T-helper 2 cell treated with Interferon-gamma antibody and Interleukin-4, amounts not matched to agents 5 μg/mL and 100 μg/mL, for 36 hours (primary cell): ENCODE measurements at regions not wholly inside any gene's neighbourhood (a gene's known extent, or its start where the extent isn't known, plus 50 kb on each side); places are given as distances from the start of the nearest gene placed in this dataset.
A peak's percentile ranks its signal among the peaks of the same experiment; 100 is the strongest.
"Not testable (repeated sequence)": the region's sequence is repeated elsewhere in the genome, so short reads cannot be mapped to it uniquely, and the experiment has no call there.

ENCODE experiments used
- DNase-seq: peaks from one replicate; pipeline ENCODE4 v3.0.0; 2021; ENCODE audit warnings: low spot score
- H3K27ac Mint-ChIP-seq: one replicate; pipeline ENCODE4 v1.8.0; 2021; ENCODE audit warnings: mild to moderate bottlenecking, mixed read lengths
- H3K27me3 Mint-ChIP-seq: one replicate; pipeline ENCODE4 v1.8.0; 2021; ENCODE audit warnings: low read depth, mixed read lengths
- H3K36me3 Mint-ChIP-seq: one replicate; pipeline ENCODE4 v1.8.0; 2021; ENCODE audit warnings: low read depth, mixed read lengths
- H3K4me1 Mint-ChIP-seq: one replicate; pipeline ENCODE4 v1.8.0; 2021; ENCODE audit warnings: low read depth, mixed read lengths
- H3K4me3 Mint-ChIP-seq: one replicate; pipeline ENCODE4 v1.8.0; 2022; ENCODE audit warnings: mild to moderate bottlenecking, moderate library complexity, mixed read lengths
- H3K9me3 Mint-ChIP-seq: one replicate; pipeline ENCODE4 v1.8.0; 2021; ENCODE audit warnings: mixed read lengths

DNA sequence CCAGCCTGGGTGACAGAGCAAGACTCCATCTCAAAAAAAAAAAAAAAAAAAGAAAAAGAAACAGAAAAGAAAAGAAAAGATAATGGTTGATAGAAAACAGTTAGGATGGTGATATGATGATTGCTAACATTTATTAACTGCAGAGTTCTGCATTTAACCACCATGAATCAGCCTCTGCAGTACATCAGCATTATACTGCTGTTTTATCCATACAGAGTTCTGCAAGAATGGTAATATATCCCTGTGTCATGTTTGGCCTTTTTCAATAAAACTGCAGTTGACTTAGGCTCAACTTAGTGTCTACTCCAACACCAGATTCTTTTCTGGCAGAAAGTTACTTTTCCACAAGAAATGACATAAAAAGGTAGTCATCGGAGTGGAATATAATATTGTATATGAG, 62.6 kb downstream of the DUSP6 start:
- H3K27me3 Mint-ChIP-seq, result no peaks in the 10 kb centered on the region
- H3K36me3 Mint-ChIP-seq, result peaks cover 2% of the 10 kb centered on the region
- H3K4me3 Mint-ChIP-seq, result no peak overlapping the region
- DNase-seq, result no peak
- peaks cover 9% of the 10 kb centered on the region for H3K4me1 Mint-ChIP-seq
- H3K9me3 Mint-ChIP-seq, result no peaks in the 10 kb centered on the region
- no peak overlapping the region for H3K27ac Mint-ChIP-seq

DNA sequence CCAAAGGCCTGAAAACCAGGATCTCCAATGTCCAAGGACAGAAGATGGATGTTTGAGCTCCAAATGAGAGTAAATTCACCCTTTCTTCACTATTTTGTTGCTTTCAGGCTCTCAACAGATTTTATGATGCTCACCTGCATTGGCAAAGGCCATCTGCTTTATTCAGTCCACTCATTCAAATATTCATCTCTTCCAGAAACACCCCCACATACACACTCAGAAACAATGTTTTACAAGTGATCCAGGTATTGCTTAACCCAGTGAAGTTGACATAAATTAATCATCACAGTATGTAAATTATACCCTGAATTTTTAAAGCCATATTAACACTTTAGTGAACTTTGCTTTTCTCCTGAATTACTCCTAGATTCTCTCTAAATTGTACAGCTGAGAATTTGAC, 63.3 kb downstream of the DUSP6 start:
- Mint-ChIP-seq H3K27ac (no peak overlapping the region), H3K9me3 (no peaks in the 10 kb centered on the region), H3K4me3 (no peak overlapping the region), H3K27me3 (no peaks in the 10 kb centered on the region), H3K4me1 (peaks cover 9% of the 10 kb centered on the region), H3K36me3 (peaks cover 3% of the 10 kb centered on the region)
- DNase-seq, result no peak

DNA sequence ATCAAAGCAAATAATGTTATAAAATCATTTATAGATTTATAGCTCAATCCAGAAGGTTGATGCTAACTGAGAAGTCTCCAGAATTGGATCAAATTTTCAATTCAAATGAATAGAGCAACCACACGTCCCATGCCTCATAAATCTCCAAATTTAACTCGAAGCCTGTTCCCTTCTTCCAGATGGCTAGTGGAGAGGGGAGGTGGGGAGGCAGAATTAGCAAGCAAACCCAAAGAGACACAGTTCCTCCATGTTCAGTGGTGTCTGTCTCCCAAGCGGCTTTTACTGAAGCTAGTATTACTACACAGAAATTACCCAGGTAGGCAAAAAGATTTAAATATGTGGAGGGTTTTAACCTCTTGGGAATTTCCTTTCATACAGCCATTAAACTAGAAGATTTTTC, 65.8 kb downstream of the DUSP6 start:
- H3K36me3 Mint-ChIP-seq, result peaks cover 14% of the 10 kb centered on the region
- no peak overlapping the region for H3K4me3 Mint-ChIP-seq
- H3K9me3 Mint-ChIP-seq, result peaks cover 6% of the 10 kb centered on the region
- no peak overlapping the region for H3K27ac Mint-ChIP-seq
- DNase-seq, result no peak
- no peaks in the 10 kb centered on the region for H3K27me3 Mint-ChIP-seq
- H3K4me1 Mint-ChIP-seq, result peaks cover 21% of the 10 kb centered on the region

DNA sequence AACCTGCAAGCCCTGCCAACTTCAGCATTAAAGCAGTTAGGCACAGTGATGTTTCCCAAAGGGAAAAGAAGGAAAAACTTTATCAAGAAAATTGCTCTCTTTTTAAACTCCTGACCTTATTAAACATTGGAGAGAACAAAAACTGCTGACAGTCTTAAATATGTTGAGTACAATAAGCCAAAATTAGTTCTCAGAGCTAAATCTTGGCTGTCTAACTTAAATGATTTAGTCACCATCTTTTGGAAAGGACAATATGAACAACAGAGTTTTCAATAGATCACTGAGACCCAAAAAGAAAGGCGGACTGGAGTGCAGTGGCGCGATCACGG, 70.8 kb downstream of the DUSP6 start:
- peaks cover 42% of the 10 kb centered on the region for H3K4me1 Mint-ChIP-seq
- peaks cover 22% of the 10 kb centered on the region for H3K9me3 Mint-ChIP-seq
- peak overlapping the region; percentile 60 for H3K4me3 Mint-ChIP-seq
- H3K27ac Mint-ChIP-seq, result peak overlapping the region; percentile 80
- H3K27me3 Mint-ChIP-seq, result no peaks in the 10 kb centered on the region
- DNase-seq, result no peak
- H3K36me3 Mint-ChIP-seq, result peaks cover 37% of the 10 kb centered on the region

DNA sequence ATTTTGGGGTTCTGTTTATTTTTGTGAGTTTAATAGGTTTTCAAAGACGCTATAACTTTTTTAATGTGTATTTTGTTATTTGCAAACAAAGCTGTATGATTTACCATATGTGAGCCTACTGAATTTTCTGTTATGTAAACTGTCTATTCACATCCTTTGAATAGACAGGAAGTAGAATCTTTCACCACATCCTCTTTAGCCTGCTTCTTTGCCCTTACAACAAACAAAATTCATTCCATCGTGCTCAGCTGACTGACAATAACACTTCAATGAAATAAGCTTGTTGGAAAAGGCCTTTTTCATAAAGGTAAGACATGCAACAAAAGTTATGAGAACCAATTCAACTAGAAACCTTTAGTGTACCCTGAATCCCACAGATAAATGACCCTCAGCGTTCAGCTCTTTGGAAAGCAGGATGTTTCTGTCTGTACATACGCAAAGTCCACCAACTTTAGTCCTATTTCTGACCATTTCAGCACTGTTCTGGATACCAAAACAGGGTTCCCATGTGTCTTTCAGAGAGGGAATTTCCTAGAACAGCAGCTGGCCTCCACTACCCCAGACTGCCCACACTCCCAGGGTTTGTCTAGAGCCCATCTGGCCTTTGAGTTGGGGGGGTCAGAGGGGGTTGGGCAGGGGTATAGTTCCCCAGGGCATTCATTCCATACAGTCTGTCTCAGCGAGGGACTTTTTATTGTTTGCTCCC, 71.3 kb downstream of the DUSP6 start:
- Mint-ChIP-seq H3K27ac (peak overlapping the region; percentile 80), H3K36me3 (peaks cover 37% of the 10 kb centered on the region), H3K4me3 (peak overlapping the region; percentile 60), H3K9me3 (peaks cover 22% of the 10 kb centered on the region), H3K27me3 (no peaks in the 10 kb centered on the region), H3K4me1 (peaks cover 42% of the 10 kb centered on the region)
- DNase-seq, result no peak

DNA sequence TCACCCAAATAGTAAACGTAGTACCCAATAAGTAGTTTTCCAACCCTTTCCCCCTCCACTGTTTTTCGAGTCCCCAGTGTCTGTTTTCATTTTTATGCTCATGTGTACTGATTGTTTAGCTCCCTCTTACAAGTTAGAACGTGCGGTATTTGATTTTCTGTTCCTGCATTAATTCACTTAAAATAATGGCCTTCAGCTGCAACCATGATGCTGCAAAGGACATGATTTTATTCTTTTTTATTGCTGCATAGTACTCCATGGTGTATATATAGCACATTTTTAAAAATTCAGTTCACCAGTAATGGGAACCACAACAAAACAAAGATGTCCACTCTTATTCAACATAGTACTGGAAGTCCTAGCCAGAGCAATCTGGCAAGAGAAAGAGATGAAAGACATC, 72.8 kb downstream of the DUSP6 start:
- Mint-ChIP-seq H3K27me3 (no peaks in the 10 kb centered on the region), H3K4me1 (peaks cover 40% of the 10 kb centered on the region), H3K4me3 (no peak overlapping the region), H3K36me3 (peaks cover 34% of the 10 kb centered on the region), H3K27ac (no peak overlapping the region), H3K9me3 (peaks cover 22% of the 10 kb centered on the region)
- no peak for DNase-seq

DNA sequence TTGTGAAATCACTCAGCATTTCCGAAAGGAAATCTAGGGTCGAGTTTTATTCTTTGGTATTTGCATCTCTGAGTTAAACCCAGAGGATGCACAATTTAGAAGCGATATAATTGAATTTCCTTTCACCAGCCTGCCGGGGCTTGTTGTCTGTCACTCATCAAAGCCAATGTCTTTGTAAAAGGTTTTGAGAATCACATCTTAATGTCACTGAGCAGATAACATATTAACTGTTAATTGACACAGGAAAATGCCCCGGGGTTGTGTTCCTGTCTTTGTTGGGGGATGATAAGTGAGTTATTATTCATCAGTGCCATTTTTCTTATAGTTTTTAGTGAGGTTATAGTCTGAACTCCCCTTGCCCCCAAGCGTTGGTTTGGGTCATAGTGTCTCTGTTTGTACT, 73.4 kb downstream of the DUSP6 start:
- no peak overlapping the region for H3K27ac Mint-ChIP-seq
- H3K4me3 Mint-ChIP-seq, result no peak overlapping the region
- no peaks in the 10 kb centered on the region for H3K27me3 Mint-ChIP-seq
- peaks cover 22% of the 10 kb centered on the region for H3K9me3 Mint-ChIP-seq
- no peak for DNase-seq
- peaks cover 34% of the 10 kb centered on the region for H3K36me3 Mint-ChIP-seq
- peaks cover 43% of the 10 kb centered on the region for H3K4me1 Mint-ChIP-seq

DNA sequence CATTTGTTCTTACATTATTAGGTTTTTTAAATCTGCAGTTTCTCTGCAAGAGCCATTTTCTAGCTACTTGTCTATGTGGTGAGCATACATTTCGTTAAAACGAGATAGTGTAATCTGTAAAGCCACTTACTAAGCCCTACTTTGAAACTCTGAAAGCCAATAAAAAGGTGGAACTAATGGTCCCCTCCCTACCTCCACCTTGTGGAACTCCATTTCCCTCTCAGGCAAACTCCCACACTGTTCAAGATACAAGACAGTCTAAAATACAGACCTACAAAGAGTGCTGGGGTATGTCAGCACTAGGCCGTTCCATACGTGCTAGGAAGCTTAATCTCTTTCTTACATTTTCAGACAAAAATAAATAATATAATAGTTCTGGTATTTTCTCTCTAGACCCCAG, 74.1 kb downstream of the DUSP6 start:
- Mint-ChIP-seq H3K4me1 (peaks cover 49% of the 10 kb centered on the region), H3K9me3 (peaks cover 23% of the 10 kb centered on the region), H3K4me3 (no peak overlapping the region), H3K27me3 (no peaks in the 10 kb centered on the region), H3K36me3 (peaks cover 37% of the 10 kb centered on the region), H3K27ac (no peak overlapping the region)
- no peak for DNase-seq

DNA sequence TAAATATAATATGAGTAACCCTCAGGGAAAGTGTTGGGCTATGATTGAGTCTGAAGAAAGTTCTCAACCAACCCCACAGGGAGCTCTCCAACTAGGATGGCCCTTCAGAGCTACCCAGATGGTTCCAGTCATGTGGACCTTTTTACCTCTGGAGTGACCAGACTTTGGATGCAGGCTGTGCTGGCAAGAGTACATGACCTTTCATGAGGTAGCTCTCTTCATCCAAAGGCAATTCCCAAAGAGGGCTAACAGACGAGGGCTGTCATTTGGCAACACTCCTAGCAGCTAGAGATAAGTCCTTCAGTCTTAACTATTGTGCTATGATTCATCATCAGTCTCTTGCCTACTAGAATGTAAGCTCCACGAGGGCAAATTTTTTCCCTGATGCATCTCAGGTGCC, 75.4 kb downstream of the DUSP6 start:
- Mint-ChIP-seq H3K27me3 (no peaks in the 10 kb centered on the region), H3K36me3 (peaks cover 36% of the 10 kb centered on the region), H3K9me3 (peaks cover 31% of the 10 kb centered on the region), H3K4me1 (peaks cover 51% of the 10 kb centered on the region), H3K27ac (no peak overlapping the region), H3K4me3 (no peak overlapping the region)
- DNase-seq, result no peak

DNA sequence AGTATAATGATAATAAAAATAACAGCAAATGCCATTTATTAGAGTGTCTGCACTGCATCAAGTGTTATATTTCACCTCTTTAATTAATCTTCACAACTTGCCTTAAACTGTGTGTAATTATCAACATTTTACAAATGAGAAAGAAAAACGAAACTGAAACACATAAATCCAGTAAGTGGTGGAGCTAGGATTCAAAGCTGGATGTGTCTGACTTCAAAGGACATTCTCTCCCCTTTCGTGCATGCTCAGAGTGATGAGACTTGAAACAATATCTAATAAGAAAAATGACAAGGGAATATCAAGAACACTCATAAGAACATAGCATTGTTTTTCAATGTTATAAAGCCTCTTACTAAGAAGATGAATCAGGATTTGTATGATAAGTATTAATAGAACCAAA, 78.8 kb downstream of the DUSP6 start:
- peaks cover 23% of the 10 kb centered on the region for H3K36me3 Mint-ChIP-seq
- H3K4me3 Mint-ChIP-seq, result peak overlapping the region; percentile 34
- no peak for DNase-seq
- no peaks in the 10 kb centered on the region for H3K27me3 Mint-ChIP-seq
- no peak overlapping the region for H3K27ac Mint-ChIP-seq
- H3K9me3 Mint-ChIP-seq, result peaks cover 33% of the 10 kb centered on the region
- peaks cover 29% of the 10 kb centered on the region for H3K4me1 Mint-ChIP-seq

DNA sequence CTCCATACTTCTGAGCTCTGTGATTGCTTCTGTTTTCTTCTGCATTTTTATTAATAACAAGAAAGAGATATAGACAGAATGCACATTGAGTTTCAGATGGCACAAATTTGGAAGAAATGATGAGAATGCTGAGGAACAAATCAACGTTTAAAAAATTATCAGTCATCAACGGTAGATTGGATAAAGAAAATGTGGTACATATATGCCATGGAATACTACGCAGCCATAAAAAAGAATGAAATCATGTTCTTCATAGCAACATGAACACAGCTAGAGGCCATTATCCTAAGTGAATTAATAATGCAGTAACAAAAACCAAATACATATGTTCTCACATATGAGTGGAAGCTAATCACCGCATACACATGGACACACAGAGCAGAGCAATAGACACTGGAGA, 81.8 kb downstream of the DUSP6 start:
- H3K9me3 Mint-ChIP-seq, result peaks cover 28% of the 10 kb centered on the region

DNA sequence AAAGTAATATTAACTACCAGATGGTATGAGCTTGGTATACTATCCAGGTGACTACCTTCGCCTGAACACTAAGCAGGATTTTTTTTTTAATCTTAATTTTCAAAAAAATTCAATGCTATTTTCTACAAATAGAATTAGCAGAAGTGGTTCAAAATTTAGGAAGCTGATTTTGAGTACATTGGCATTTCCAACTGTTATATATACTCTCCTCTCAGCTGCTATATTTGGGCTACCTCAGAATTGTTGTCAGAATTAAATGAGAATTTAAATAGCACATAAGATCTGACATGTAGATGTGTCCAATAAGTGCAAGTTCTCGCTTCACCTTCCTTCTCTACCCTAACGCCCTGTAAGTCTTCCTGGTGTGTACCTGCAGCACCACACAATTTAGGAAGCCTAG, 83.1 kb downstream of the DUSP6 start:
- H3K36me3 Mint-ChIP-seq, result peaks cover 21% of the 10 kb centered on the region
- H3K4me3 Mint-ChIP-seq, result no peak overlapping the region
- no peak for DNase-seq
- peaks cover 26% of the 10 kb centered on the region for H3K4me1 Mint-ChIP-seq
- no peak overlapping the region for H3K27ac Mint-ChIP-seq
- H3K9me3 Mint-ChIP-seq, result peaks cover 28% of the 10 kb centered on the region
- H3K27me3 Mint-ChIP-seq, result no peaks in the 10 kb centered on the region

More for the DNA sequence above, 81.8 kb downstream of the DUSP6 start:
- H3K27me3 Mint-ChIP-seq, result no peaks in the 10 kb centered on the region
- peaks cover 19% of the 10 kb centered on the region for H3K36me3 Mint-ChIP-seq
- peaks cover 29% of the 10 kb centered on the region for H3K4me1 Mint-ChIP-seq
- H3K27ac Mint-ChIP-seq, result no peak overlapping the region
- DNase-seq, result no peak
- no peak overlapping the region for H3K4me3 Mint-ChIP-seq

DNA sequence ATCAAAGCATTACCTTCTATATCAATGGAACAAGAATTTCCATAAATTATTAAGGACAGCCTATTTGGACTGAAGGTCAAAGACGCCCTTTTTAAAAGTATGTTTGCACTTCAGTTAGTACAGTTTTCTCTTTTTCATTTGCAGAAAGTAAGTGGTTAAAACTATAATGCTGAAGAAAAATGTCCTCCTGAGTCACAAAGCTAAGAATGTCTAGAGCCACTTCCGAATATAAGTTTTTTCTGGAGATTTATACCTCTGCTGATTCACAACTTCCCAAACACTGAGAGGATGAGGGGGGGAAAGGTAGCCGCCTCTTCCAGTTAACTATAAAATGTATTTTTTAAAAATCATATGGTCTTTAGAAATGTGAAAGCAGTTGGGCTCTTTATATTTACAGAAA, 84.9 kb downstream of the DUSP6 start:
- no peaks in the 10 kb centered on the region for H3K27me3 Mint-ChIP-seq
- no peak overlapping the region for H3K4me3 Mint-ChIP-seq
- no peak overlapping the region for H3K27ac Mint-ChIP-seq
- no peak for DNase-seq
- peaks cover 27% of the 10 kb centered on the region for H3K4me1 Mint-ChIP-seq
- peaks cover 32% of the 10 kb centered on the region for H3K9me3 Mint-ChIP-seq
- H3K36me3 Mint-ChIP-seq, result peaks cover 19% of the 10 kb centered on the region

DNA sequence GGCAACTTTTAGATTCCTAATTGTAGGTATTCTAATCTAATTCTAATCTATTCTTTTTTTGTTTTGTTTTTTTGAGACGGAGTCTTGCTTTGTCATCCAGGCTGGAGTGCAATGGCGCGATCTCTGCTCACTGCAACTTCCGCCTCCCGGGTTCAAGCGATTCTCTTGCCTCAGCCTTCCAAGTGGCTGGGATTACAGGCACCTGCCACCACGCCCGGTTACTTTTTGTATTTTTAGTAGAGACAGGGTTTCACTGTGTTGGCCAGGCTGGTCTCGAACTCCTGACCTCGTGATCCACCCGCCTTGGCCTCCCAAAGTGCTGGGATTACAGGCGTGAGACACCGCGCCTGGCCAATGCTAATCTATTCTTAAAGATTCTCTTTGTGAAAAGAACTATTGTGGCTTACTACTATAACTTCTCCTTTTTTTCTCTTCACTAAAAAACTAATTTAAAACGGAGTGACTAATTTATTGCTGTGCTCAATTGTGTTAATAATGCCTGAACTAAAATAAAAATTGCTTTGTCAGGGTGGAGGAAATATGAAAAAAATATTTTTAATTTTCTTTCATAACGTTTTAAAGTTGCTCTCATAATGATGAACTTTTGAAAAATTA, 85.6 kb downstream of the DUSP6 start:
- not testable (repeated sequence) for DNase-seq
- Mint-ChIP-seq H3K9me3 (peaks cover 25% of the 10 kb centered on the region), H3K36me3 (peaks cover 16% of the 10 kb centered on the region)

DNA sequence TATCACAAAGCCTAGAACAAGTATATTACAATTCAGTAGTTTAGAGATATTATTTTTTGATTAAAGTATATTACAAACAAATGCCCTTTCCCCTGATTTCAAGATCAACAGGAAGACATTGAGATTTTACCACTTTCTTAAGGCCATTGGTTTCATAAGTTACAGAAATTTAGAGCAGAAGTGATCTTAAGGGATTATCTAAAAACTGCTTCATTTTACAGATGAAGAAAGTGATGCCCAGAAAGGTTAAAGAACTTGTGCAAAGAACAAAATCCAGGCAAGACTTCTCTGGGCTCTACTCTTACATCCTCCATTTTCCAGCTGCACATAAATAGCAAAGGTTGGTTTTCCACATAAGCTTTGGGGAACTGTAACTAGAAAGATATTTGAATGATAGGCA, 87.5 kb downstream of the DUSP6 start:
- peaks cover 14% of the 10 kb centered on the region for H3K9me3 Mint-ChIP-seq
- no peak overlapping the region for H3K27ac Mint-ChIP-seq
- H3K4me3 Mint-ChIP-seq, result no peak overlapping the region
- H3K27me3 Mint-ChIP-seq, result no peaks in the 10 kb centered on the region
- H3K4me1 Mint-ChIP-seq, result peaks cover 42% of the 10 kb centered on the region
- DNase-seq, result no peak
- peaks cover 12% of the 10 kb centered on the region for H3K36me3 Mint-ChIP-seq

More for the DNA sequence above, 85.6 kb downstream of the DUSP6 start:
- H3K4me3 Mint-ChIP-seq, H3K27ac Mint-ChIP-seq, H3K27me3 Mint-ChIP-seq: not testable (repeated sequence)
- peaks cover 30% of the 10 kb centered on the region for H3K4me1 Mint-ChIP-seq
